Esophagus squamous epithelium (tissue), 5 donors: ENCODE measurements at regions not wholly inside any gene's neighbourhood (a gene's known extent, or its start where the extent isn't known, plus 50 kb on each side); places are given as distances from the start of the nearest gene placed in this dataset.

Source experiments
- DNase-seq: peaks from one replicate; lab custom pipeline; 2025; lab: John Stamatoyannopoulos, UW
- H3K27ac ChIP-seq, 4 donors: fragments of 200-600 bp; sonication (generic); one replicate each; pipeline ENCODE4 v1.5.1; 2016 to 2019; ENCODE audit warnings: mild to moderate bottlenecking in 1 of 4
- H3K27me3 ChIP-seq, 4 donors: fragments of 200-600 bp; sonication (generic); 1 replicate in 3 of 4; 2 replicates in 1 of 4; pipeline versions ENCODE4 v1.5.1 to v1.6.0; 2017 to 2021; ENCODE audit warnings: antibody characterized with exemption in 1 of 4
- H3K36me3 ChIP-seq, 3 donors: fragments of 200-600 bp; sonication (generic); one replicate each; pipeline ENCODE4 v1.5.1; 2016 to 2019
- H3K4me1 ChIP-seq, 3 donors: fragments of 200-600 bp; sonication (generic); one replicate each; pipeline ENCODE4 v1.5.1; 2017 to 2019
- H3K4me3 ChIP-seq, 4 donors: fragments of 200-600 bp; sonication (generic); 1 replicate in 3 of 4; 2 replicates in 1 of 4; pipeline ENCODE4 v1.5.1; 2016 to 2019; ENCODE audit warnings: mild to moderate bottlenecking in 2 of 4, moderate library complexity in 1 of 4
- H3K9me3 ChIP-seq, 3 donors: fragments of 200-600 bp; sonication (generic); one replicate each; pipeline ENCODE4 v1.5.1; 2016 to 2019
- POLR2A ChIP-seq, 4 donors: fragments of 450-650 bp; IDR thresholded peaks; one replicate each; pipeline ENCODE4 v1.6.1; 2017; ENCODE audit warnings: antibody characterized with exemption in 4 of 4, mild to moderate bottlenecking in 4 of 4, moderate library complexity in 3 of 4
- WGBS, 2 donors: methylation state at CpG; one replicate each; pipeline ENCODE4 v1.1.5; 2018; 5-methylcytosine and 5-hydroxymethylcytosine counted together
- intact Hi-C: fragments of 100-400 bp; cut with DNase I; formaldehyde crosslinking; loops from one replicate; pipeline ENCODE4 v1.15.0; 2022
- TF ChIP-seq, protein P1 (sequence below), 6 experiments: fragments of 450-650 bp in 4 of 6; fragments of 200-600 bp in 2 of 6; sonication (generic) in 2 of 6; IDR thresholded peaks; one replicate each; pipeline ENCODE4 v1.5.1; 2016 to 2019; ENCODE audit warnings: antibody characterized with exemption in 6 of 6, mild to moderate bottlenecking in 4 of 6, moderate library complexity in 4 of 6
- donor health status: DM: yes; HTN: yes; CAD: no.

DNA sequence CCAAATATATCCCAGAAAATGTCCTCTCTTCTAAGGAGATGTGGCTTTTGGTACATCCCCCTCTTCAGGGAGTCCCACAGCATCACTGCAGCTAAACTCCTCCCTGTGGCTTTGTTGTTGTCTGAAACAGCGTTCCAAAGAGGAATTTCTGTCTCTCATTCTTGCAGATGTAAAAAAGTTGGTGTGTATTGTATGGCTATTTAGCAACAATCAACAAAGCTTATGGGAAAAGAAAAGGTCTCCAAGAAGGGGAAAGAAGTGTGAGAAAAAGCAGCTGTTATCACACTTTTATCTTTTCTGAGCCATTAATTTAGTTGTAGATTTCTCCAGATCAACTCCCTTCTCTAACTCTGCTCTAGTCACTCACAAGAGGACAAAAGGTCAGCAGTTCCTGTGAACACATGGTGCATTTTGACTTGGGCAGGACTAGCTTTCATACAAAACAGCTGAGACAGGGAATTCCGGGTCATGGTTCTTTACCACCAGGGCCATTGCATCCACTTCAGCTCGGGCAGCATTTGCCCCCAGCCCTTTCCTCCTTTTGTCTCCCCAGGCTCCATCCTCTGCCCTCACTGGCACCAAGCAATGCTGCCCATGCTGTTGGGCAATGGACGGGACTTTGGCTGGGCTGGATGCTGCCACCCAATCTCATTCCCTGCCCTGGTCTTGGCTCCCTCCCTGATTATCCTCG is 184.7 kb downstream of the TMX1 start:
- no peak for DNase-seq
- no peak overlapping the region for H3K4me3 ChIP-seq
- peaks cover 4 to 40% (median 12%) of the 10 kb centered on the region in 3 donors for H3K4me1 ChIP-seq
- TF ChIP-seq, protein P1, sequence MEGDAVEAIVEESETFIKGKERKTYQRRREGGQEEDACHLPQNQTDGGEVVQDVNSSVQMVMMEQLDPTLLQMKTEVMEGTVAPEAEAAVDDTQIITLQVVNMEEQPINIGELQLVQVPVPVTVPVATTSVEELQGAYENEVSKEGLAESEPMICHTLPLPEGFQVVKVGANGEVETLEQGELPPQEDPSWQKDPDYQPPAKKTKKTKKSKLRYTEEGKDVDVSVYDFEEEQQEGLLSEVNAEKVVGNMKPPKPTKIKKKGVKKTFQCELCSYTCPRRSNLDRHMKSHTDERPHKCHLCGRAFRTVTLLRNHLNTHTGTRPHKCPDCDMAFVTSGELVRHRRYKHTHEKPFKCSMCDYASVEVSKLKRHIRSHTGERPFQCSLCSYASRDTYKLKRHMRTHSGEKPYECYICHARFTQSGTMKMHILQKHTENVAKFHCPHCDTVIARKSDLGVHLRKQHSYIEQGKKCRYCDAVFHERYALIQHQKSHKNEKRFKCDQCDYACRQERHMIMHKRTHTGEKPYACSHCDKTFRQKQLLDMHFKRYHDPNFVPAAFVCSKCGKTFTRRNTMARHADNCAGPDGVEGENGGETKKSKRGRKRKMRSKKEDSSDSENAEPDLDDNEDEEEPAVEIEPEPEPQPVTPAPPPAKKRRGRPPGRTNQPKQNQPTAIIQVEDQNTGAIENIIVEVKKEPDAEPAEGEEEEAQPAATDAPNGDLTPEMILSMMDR (IDR thresholded peaks at IDR 0.05) = no peak
- TF ChIP-seq POLR2A (IDR thresholded peaks at IDR 0.05) = no peak
- peaks cover 0 to 4% (median 0%) of the 10 kb centered on the region in 3 donors for H3K9me3 ChIP-seq
- H3K27me3 ChIP-seq = no peaks in the 10 kb centered on the region
- peak overlapping the region in 3 of 4 donors; percentile 24 to 65 (median 60) for H3K27ac ChIP-seq
- intact Hi-C loops = no loop called here
- 51 to 74% methylated on average over 5 of the region's 5 CpGs for WGBS, 2 donors
- H3K36me3 ChIP-seq = no peaks in the 10 kb centered on the region

GRCh38 chr14:51428981-51429380 is 188.9 kb downstream of the TMX1 start:
- H3K36me3 ChIP-seq = no peaks in the 10 kb centered on the region
- H3K4me1 ChIP-seq = peaks cover 4 to 36% (median 12%) of the 10 kb centered on the region in 3 donors
- no peaks in the 10 kb centered on the region for H3K9me3 ChIP-seq
- no peak for TF ChIP-seq POLR2A (IDR thresholded peaks at IDR 0.05)
- TF ChIP-seq, protein P1 (IDR thresholded peaks at IDR 0.05) = peak in 2 of 6 experiments; percentile 19 to 41
- peak overlapping the region in 1 of 4 donors; percentile 6 for H3K27ac ChIP-seq
- DNase-seq = no peak
- no peaks in the 10 kb centered on the region for H3K27me3 ChIP-seq
- intact Hi-C loops = no loop called here
- no peak overlapping the region for H3K4me3 ChIP-seq
- WGBS, 2 donors = 43 to 53% methylated on average over 1 of the region's 1 CpG

- no peak for DNase-seq
- H3K4me3 ChIP-seq = no peak overlapping the region
- H3K27ac ChIP-seq = no peak overlapping the region
- intact Hi-C loops = no loop called here
- no peaks in the 10 kb centered on the region for H3K27me3 ChIP-seq
- TF ChIP-seq POLR2A (IDR thresholded peaks at IDR 0.05) = no peak
- WGBS, 2 donors = 69 to 82% methylated on average over 4 of the region's 4 CpGs
- H3K36me3 ChIP-seq = no peaks in the 10 kb centered on the region
- peaks cover under 1 to 25% (median 4%) of the 10 kb centered on the region in 3 donors for H3K4me1 ChIP-seq
- no peaks in the 10 kb centered on the region for H3K9me3 ChIP-seq
These were observed 190.0 kb downstream of the TMX1 start for GRCh38 chr14:51430079-51430478.

GRCh38 chr14:51430633-51431032 is 190.6 kb downstream of the TMX1 start:
- Histone ChIP-seq H3K9me3 (no peaks in the 10 kb centered on the region), H3K27me3 (no peaks in the 10 kb centered on the region), H3K4me3 (no peak overlapping the region), H3K27ac (no peak overlapping the region), H3K36me3 (no peaks in the 10 kb centered on the region), H3K4me1 (peaks cover 0 to 20% (median 4%) of the 10 kb centered on the region in 3 donors)
- intact Hi-C loops = no loop called here
- WGBS, 2 donors = 72 to 76% methylated on average over 3 of the region's 3 CpGs
- TF ChIP-seq POLR2A (IDR thresholded peaks at IDR 0.05) = no peak
- TF ChIP-seq, protein P1 (IDR thresholded peaks at IDR 0.05) = no peak
- DNase-seq = no peak

DNA sequence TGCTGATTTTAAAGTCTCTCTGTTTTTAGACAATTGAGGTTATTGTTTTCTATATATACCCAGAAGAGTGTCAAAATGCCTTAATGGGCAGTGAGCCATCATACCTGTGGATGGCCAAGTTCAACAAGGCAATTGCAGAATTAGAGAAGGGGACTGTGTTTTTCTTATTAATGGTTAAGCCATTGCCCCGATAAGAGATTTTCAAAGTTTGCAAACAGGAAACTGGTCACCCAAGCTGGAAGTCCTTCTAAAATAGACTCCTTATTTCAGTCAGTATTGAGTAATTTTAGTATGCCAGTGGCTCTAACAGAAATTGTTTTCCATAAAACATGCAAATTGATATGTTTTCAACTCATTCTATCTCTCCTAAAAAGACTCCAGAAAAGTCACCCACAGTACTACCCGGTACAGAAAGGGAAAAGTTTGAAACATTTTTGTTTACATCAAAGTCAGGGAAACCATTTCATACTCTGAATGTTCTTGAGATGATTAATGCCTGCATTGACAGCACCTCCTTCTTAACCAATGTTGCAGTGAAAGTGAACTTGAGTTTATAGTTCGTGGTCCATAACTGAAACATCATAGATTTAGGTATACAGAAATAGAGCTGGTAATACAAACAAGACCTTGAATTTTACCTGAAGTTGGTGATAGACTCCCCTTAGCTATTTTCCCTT is 191.1 kb downstream of the TMX1 start:
- DNase-seq = no peak
- intact Hi-C loops = no loop called here
- H3K36me3 ChIP-seq = no peaks in the 10 kb centered on the region
- peaks cover 0 to 20% (median 4%) of the 10 kb centered on the region in 3 donors for H3K4me1 ChIP-seq
- H3K4me3 ChIP-seq = no peak overlapping the region
- 43 to 64% methylated on average over 3 of the region's 3 CpGs for WGBS, 2 donors
- no peak for TF ChIP-seq POLR2A (IDR thresholded peaks at IDR 0.05)
- TF ChIP-seq, protein P1 (IDR thresholded peaks at IDR 0.05) = no peak
- no peak overlapping the region for H3K27ac ChIP-seq
- no peaks in the 10 kb centered on the region for H3K9me3 ChIP-seq
- no peaks in the 10 kb centered on the region for H3K27me3 ChIP-seq
